Esophagus muscularis mucosa (tissue), 4 donors: ENCODE measurements at regions not wholly inside any gene's neighbourhood (a gene's known extent, or its start where the extent isn't known, plus 50 kb on each side); places are given as distances from the start of the nearest gene placed in this dataset.

Experiments used
- DNase-seq: peaks from one replicate; pipeline ENCODE4 v3.0.0-alpha.2; 2017; ENCODE audit errors: extremely low spot score
- H3K27ac ChIP-seq, 4 donors: fragments of 200-600 bp; sonication (generic); replicated peaks in 1 of 4; 1 replicate in 3 of 4; 2 replicates in 1 of 4; pipeline ENCODE4 v1.5.1; 2016 to 2019; ENCODE audit warnings: mild to moderate bottlenecking in 1 of 4
- H3K27me3 ChIP-seq, 4 donors: fragments of 200-600 bp; sonication (generic); one replicate each; pipeline versions ENCODE4 v1.5.1 to v1.6.0; 2016 to 2019
- H3K36me3 ChIP-seq, 4 donors: fragments of 200-600 bp; sonication (generic); one replicate each; pipeline ENCODE4 v1.5.1; 2016 to 2019
- H3K4me1 ChIP-seq, 4 donors: fragments of 200-600 bp; sonication (generic); one replicate each; pipeline ENCODE4 v1.5.1; 2016 to 2019
- H3K4me3 ChIP-seq, 4 donors: fragments of 200-600 bp; sonication (generic); 1 replicate in 2 of 4; 2 replicates in 2 of 4; pipeline ENCODE4 v1.5.1; 2016 to 2019; ENCODE audit warnings: mild to moderate bottlenecking in 4 of 4, moderate library complexity in 1 of 4
- H3K9me3 ChIP-seq, 4 donors: fragments of 200-600 bp; sonication (generic); 1 replicate in 3 of 4; 2 replicates in 1 of 4; pipeline ENCODE4 v1.5.1; 2016 to 2019
- EP300 ChIP-seq: sonication (generic); formaldehyde crosslinking; IDR thresholded peaks from one replicate; pipeline ENCODE4 v1.6.1; 2017; ENCODE audit warnings: antibody characterized with exemption
- POLR2A ChIP-seq: fragments of 450-650 bp; IDR thresholded peaks from one replicate; pipeline ENCODE4 v1.6.1; 2017; ENCODE audit warnings: antibody characterized with exemption, moderate library complexity, mild to moderate bottlenecking, low read depth
- POLR2AphosphoS5 ChIP-seq, 2 donors: sonication (generic); formaldehyde crosslinking; IDR thresholded peaks; one replicate each; pipeline ENCODE4 v1.6.1; 2017; ENCODE audit warnings: antibody characterized with exemption in 2 of 2
- WGBS: methylation state at CpG from one replicate; pipeline ENCODE4 v1.1.5; 2018; 5-methylcytosine and 5-hydroxymethylcytosine counted together
- intact Hi-C: fragments of 100-400 bp; cut with DNase I; formaldehyde crosslinking; loops from one replicate; pipeline ENCODE4 v1.15.1; 2023
- TF ChIP-seq, protein P1 (sequence below), 3 experiments: fragments of 200-600 bp in 2 of 3; fragments of 450-650 bp in 1 of 3; sonication (generic) in 2 of 3; IDR thresholded peaks; one replicate each; pipeline ENCODE4 v1.5.1; 2017 to 2019; ENCODE audit warnings: antibody characterized with exemption in 3 of 3, mild to moderate bottlenecking in 2 of 3, moderate library complexity in 1 of 3

DNA sequence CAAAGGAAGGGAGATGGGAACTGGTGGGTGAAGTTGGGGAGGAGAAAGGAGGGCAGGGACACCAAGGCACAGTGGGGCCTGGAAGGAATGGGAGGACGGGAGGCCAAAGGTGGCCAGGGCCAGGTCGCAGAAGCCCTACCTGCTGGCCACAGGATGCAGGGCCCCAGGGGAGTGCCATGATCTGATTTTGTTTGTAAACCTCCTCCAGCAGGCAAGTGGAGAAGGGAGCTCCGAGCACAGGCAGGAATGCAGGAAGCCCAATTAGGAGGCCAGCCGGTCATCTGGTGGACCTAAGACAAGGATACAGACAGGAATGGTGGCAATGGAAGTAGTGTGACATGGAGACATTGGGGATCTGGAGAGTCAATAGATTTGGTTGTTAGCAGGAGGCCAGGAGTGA is 107.0 kb upstream of the ZMIZ1 start:
- Histone ChIP-seq H3K27me3 (no peaks in the 10 kb centered on the region), H3K36me3 (no peaks in the 10 kb centered on the region), H3K4me3 (no peak overlapping the region), H3K4me1 (peaks cover 33 to 54% (median 43%) of the 10 kb centered on the region in 4 donors), H3K27ac (peak overlapping the region in 3 of 4 donors; percentile 68 to 73 (median 70)), H3K9me3 (no peaks in the 10 kb centered on the region)
- TF ChIP-seq POLR2A: no peak
- TF ChIP-seq EP300: no peak
- TF ChIP-seq, protein P1, sequence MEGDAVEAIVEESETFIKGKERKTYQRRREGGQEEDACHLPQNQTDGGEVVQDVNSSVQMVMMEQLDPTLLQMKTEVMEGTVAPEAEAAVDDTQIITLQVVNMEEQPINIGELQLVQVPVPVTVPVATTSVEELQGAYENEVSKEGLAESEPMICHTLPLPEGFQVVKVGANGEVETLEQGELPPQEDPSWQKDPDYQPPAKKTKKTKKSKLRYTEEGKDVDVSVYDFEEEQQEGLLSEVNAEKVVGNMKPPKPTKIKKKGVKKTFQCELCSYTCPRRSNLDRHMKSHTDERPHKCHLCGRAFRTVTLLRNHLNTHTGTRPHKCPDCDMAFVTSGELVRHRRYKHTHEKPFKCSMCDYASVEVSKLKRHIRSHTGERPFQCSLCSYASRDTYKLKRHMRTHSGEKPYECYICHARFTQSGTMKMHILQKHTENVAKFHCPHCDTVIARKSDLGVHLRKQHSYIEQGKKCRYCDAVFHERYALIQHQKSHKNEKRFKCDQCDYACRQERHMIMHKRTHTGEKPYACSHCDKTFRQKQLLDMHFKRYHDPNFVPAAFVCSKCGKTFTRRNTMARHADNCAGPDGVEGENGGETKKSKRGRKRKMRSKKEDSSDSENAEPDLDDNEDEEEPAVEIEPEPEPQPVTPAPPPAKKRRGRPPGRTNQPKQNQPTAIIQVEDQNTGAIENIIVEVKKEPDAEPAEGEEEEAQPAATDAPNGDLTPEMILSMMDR (IDR thresholded peaks at IDR 0.05): no peak
- no peak for TF ChIP-seq POLR2AphosphoS5 (IDR thresholded peaks at IDR 0.05)
- 90% methylated on average over 4 of the region's 4 CpGs for WGBS
- DNase-seq: no peak
- intact Hi-C loops: no loop called here

DNA sequence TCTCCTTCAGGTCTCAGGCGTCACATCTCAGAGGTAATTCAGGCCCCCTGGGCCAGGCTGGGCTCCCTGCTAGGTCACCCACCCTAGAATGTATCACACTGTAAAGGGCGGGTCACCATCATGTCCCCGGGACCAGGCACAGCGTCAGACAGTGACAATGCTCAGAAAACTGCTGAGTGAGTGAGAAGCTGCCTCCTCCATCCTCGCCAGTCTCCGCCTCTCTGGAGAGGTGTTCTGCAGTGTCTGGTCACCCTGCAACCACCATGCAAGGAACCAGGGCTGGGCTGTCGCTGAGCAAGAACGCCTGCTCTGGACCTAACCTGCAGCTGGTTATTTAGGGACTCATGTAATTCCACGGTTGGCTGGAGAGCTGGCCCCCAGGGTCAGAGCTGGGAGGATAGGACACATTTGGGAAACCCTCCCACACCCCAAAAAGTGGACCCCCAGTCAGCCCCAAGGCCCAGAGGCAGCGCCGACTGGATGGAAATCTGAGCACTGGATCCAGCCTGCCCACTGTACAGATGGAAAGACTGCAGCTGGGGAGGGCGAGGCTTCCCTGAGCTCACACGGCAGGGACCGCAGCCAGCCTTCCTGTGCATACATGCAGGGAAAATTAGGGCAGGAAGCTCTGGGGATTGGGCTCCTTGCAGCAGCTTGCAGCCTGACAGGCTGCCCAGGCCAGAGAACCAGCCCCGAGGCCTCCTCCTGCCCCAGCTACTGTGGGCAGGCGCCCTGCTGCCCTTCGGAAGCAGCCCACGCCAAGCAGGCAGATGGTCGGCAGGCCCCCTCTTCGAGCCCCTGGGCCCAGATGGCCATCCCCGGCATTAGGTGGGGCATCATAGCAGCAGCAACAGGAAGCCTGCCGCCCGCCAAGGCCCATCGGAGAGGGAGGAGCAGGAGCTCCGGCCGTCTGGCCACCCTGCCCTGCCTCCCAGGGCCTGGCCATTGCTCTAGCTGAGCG is 105.4 kb upstream of the ZMIZ1 start:
- Histone ChIP-seq H3K4me1 (peaks cover 33 to 54% (median 43%) of the 10 kb centered on the region in 4 donors), H3K36me3 (no peaks in the 10 kb centered on the region)

DNA sequence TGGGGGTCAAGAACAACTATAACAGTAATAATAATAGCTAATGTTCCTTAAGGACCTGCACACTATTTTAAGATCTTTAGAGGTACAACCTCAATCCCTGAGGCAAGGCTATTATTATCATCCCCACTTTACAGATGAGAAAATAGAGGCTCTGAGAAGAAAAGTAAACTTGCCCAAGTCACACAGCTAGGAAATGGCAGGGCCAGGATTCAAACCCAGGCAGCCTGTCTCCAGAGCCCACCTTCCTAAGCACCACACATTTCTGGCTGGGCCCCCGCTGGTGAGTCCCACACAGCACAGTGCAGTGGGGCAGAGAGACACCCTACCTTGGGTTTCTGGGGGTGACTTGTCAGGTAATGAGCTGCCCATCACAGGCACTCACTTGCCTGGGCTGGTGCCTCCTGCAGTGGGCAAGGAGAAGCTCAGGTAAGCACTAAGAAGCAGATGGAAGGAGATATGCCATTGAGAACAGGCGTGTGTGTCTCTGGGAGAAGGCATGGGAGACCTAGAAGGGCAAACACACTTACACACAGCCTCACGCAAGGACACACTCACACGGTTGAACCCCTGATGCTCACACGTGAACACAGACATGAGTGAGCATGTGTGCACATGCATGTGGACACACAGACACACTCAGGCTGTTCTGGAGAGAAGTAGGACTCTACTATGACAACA is 104.4 kb upstream of the ZMIZ1 start:
- Histone ChIP-seq H3K4me3 (no peak overlapping the region), H3K4me1 (peaks cover 33 to 58% (median 50%) of the 10 kb centered on the region in 4 donors), H3K9me3 (no peaks in the 10 kb centered on the region), H3K27me3 (no peaks in the 10 kb centered on the region), H3K36me3 (no peaks in the 10 kb centered on the region), H3K27ac (peak overlapping the region in 1 of 4 donors; percentile 27)
- DNase-seq: no peak
- intact Hi-C loops: no loop called here
- WGBS: 89% methylated on average over 5 of the region's 5 CpGs
- TF ChIP-seq, protein P1 (IDR thresholded peaks at IDR 0.05): no peak
- TF ChIP-seq POLR2A (no peak), POLR2AphosphoS5 (IDR thresholded peaks at IDR 0.05) (no peak), EP300 (no peak)

More for the DNA sequence above, 105.4 kb upstream of the ZMIZ1 start:
- intact Hi-C loops: no loop called here
- TF ChIP-seq POLR2AphosphoS5 (IDR thresholded peaks at IDR 0.05): no peak
- TF ChIP-seq POLR2A: no peak
- TF ChIP-seq, protein P1 (IDR thresholded peaks at IDR 0.05): no peak
- no peak for TF ChIP-seq EP300
- H3K9me3 ChIP-seq: no peaks in the 10 kb centered on the region
- DNase-seq: no peak
- H3K27me3 ChIP-seq: no peaks in the 10 kb centered on the region
- no peak overlapping the region for H3K4me3 ChIP-seq
- peak overlapping the region in 1 of 4 donors; percentile 25 for H3K27ac ChIP-seq
- 82% methylated on average over 16 of the region's 27 CpGs for WGBS

DNA sequence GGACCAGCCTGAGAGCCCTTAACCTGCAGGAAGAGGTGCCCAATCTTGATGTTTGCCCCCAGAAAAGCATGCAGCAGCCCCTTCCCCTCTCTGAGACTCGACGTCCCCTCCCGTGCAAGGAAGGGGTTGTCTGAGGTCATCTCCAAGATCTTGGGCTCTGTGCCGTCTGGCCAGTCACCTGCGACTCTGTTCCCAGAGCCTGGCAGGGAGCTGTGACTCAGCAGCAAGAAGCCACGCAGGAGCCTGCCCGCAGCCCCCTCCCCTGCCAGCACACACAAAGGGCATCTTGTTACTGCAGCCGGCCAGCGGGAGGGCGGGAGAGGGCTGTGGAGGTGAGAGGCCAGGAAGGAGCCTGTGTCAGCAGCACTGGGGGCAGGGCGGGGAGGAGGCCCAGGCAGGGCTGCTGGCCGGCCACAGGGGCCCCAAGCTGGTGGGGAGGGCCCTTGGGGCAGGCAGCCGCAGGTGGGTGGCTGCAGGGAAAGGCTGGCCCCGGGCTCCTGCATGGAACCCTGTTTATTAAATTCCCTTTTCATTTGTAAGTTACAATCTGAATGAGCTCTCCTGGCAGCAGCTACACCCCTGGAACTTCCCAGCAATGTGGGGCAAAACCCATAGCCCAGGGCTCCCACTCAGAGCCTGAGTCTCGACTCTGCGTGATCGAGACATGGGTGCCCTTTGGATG is 103.7 kb upstream of the ZMIZ1 start:
- Histone ChIP-seq H3K4me3 (no peak overlapping the region), H3K27ac (peak overlapping the region in 3 of 4 donors; percentile 27 to 51 (median 48)), H3K27me3 (no peaks in the 10 kb centered on the region), H3K9me3 (no peaks in the 10 kb centered on the region), H3K4me1 (peaks cover 27 to 58% (median 52%) of the 10 kb centered on the region in 4 donors), H3K36me3 (no peaks in the 10 kb centered on the region)
- intact Hi-C loops: no loop called here
- no peak for TF ChIP-seq POLR2A
- DNase-seq: no peak
- WGBS: 60% methylated on average over 9 of the region's 17 CpGs
